PC-3 (cell line): ENCODE measurements at regions not wholly inside any gene's neighbourhood (a gene's known extent, or its start where the extent isn't known, plus 50 kb on each side); places are given as distances from the start of the nearest gene placed in this dataset.

Source experiments
- ATAC-seq: fragments of 200-7000 bp; cut with Tn5 transposase; 2 replicates; pipeline ENCODE4 v1.9.1; 2020; ENCODE audit warnings: mild to moderate bottlenecking, moderate library complexity
- BruUV-seq: library from RNA; stranded (reverse); fragments of 400-500 nt; replicated peaks from 2 replicates; lab custom pipeline; 2021; lab: Mats Ljungman, UMichigan
- CTCF ChIA-PET: fragments of 300-600 bp; sonication (Branson Sonifier 250); formaldehyde crosslinking; loops from one replicate; lab custom pipeline; 2022; ENCODE audit warnings: antibody characterized with exemption; lab: Charles Lee
- POLR2A ChIA-PET: fragments of 300-600 bp; sonication (Branson Sonifier 250); formaldehyde crosslinking; loops from one replicate; lab custom pipeline; 2022; ENCODE audit warnings: antibody characterized with exemption; ENCODE audit not compliant: unreplicated experiment; lab: Charles Lee
- DNase-seq: peaks from one replicate; pipeline ENCODE4 v3.0.0-alpha.2; 2015
- H2AFZ ChIP-seq: fragments of 300-600 bp; sonication (generic); 2 replicates; pipeline ENCODE4 v1.6.0; 2016; ENCODE audit warnings: antibody characterized with exemption, low read length
- H3F3A ChIP-seq: fragments of 300-600 bp; sonication (generic); one replicate; pipeline ENCODE4 v1.6.0; 2017; ENCODE audit warnings: antibody characterized with exemption, low read length, control low read depth, mild to moderate bottlenecking; ENCODE audit not compliant: unreplicated experiment
- H3K27ac ChIP-seq: fragments of 300-600 bp; sonication (generic); 2 replicates; pipeline ENCODE4 v1.5.1; 2016; ENCODE audit warnings: mild to moderate bottlenecking, low read length
- H3K27me3 ChIP-seq: fragments of 300-600 bp; sonication (generic); 2 replicates; pipeline ENCODE4 v1.6.1; 2016; ENCODE audit warnings: low read length, mixed read lengths
- H3K36me3 ChIP-seq: fragments of 300-600 bp; sonication (generic); 2 replicates; pipeline ENCODE4 v1.6.1; 2016; ENCODE audit warnings: low read depth, mixed run types, low read length, mixed read lengths
- H3K4me1 ChIP-seq: fragments of 300-600 bp; sonication (generic); 2 replicates; pipeline ENCODE4 v1.5.1; 2016; ENCODE audit warnings: low read length; ENCODE audit not compliant: insufficient read depth
- H3K4me2 ChIP-seq: fragments of 300-600 bp; sonication (generic); 2 replicates; pipeline ENCODE4 v1.6.0; 2016; ENCODE audit warnings: low read length
- H3K4me3 ChIP-seq: fragments of 300-600 bp; sonication (generic); 2 replicates; pipeline ENCODE4 v1.5.1; 2016; ENCODE audit warnings: mild to moderate bottlenecking, low read length, mixed read lengths
- H3K79me2 ChIP-seq: fragments of 300-600 bp; sonication (generic); 2 replicates; pipeline ENCODE4 v1.6.1; 2017; ENCODE audit warnings: low read length, mixed read lengths
- H3K9ac ChIP-seq: fragments of 300-600 bp; sonication (generic); 2 replicates; pipeline ENCODE4 v1.6.0; 2016; ENCODE audit warnings: mild to moderate bottlenecking, low read length
- H3K9me2 ChIP-seq: fragments of 300-600 bp; sonication (generic); replicated peaks from 2 replicates; pipeline ENCODE4 v1.6.1; 2016; ENCODE audit warnings: mixed run types, low read length, mixed read lengths
- H3K9me3 ChIP-seq: fragments of 300-600 bp; sonication (generic); 2 replicates; pipeline ENCODE4 v1.6.1; 2016; ENCODE audit warnings: low read length, mixed read lengths
- H4K20me1 ChIP-seq: fragments of 300-600 bp; sonication (generic); 2 replicates; pipeline ENCODE4 v1.6.1; 2016; ENCODE audit warnings: low read length, mixed read lengths
- CTCF ChIP-seq: fragments of 300-600 bp; sonication (generic); conservative IDR thresholded peaks from 2 replicates; pipeline ENCODE4 v1.5.1; 2017; ENCODE audit warnings: antibody characterized with exemption, low read depth, mild to moderate bottlenecking, low read length
- EZH2 ChIP-seq: fragments of 300-600 bp; sonication (generic); IDR thresholded peaks from one replicate; pipeline ENCODE4 v1.6.1; 2017; ENCODE audit warnings: antibody characterized with exemption, mild to moderate bottlenecking, low read length; ENCODE audit not compliant: unreplicated experiment
- EZH2phosphoT487 ChIP-seq: fragments of 300-600 bp; sonication (generic); IDR thresholded peaks from 2 replicates; pipeline ENCODE4 v1.6.1; 2018; ENCODE audit warnings: mild to moderate bottlenecking, antibody characterized with exemption, low read length, borderline replicate concordance
- intact Hi-C: fragments of 100-400 bp; cut with micrococcal nuclease; formaldehyde crosslinking; loops from 2 replicates; pipeline ENCODE4 v1.9.0; 2023

GRCh38 chr4:8790749-8791148 lies 80.9 kb downstream of the HMX1 start:
- no peak for TF ChIP-seq CTCF
- no peak for TF ChIP-seq EZH2phosphoT487
- TF ChIP-seq EZH2, result no peak
- H3K36me3 ChIP-seq, result no peaks in the 10 kb centered on the region
- H3K9ac ChIP-seq, result no peak overlapping the region
- ChIA-PET CTCF (no interaction called here), POLR2A (no interaction called here)
- H3F3A ChIP-seq, result no peaks in the 10 kb centered on the region
- intact Hi-C loops, result no loop called here
- H3K9me2 ChIP-seq, result no peaks in the 10 kb centered on the region
- no TSS peak for BruUV-seq
- H3K27me3 ChIP-seq, result peaks cover 10% of the 10 kb centered on the region
- no peaks in the 10 kb centered on the region for H4K20me1 ChIP-seq
- no peaks in the 10 kb centered on the region for H3K9me3 ChIP-seq
- H2AFZ ChIP-seq, result no peak overlapping the region
- no peak overlapping the region for H3K27ac ChIP-seq
- no peaks in the 10 kb centered on the region for H3K4me1 ChIP-seq
- DNase-seq, result no peak
- no peaks in the 10 kb centered on the region for H3K79me2 ChIP-seq
- ATAC-seq, result no peak
- no peak overlapping the region for H3K4me2 ChIP-seq
- H3K4me3 ChIP-seq, result no peak overlapping the region

DNA sequence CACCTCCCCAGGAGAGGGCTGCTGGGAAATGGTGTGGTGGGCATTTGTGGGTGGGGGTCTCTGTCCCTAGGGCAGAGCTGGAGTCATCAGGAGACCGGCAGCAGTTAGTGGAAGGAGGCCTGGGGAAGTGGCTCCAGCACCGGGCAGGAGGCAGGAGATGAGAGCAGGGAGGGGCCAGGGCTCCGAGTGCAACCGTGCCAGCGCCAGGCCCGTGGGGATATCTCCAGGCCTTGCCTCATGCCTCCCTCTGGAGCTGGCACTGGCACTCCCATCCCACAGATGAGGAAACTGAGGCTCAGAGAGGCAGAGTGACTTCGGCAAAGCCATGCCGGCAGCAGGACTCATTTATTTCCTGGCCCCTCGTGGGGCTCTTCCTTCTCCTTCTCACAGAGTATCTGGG lies 83.5 kb downstream of the HMX1 start:
- BruUV-seq, result no TSS peak
- Histone ChIP-seq H3K9ac (no peak overlapping the region), H3K36me3 (no peaks in the 10 kb centered on the region), H3K9me3 (no peaks in the 10 kb centered on the region), H3K4me3 (no peak overlapping the region), H2AFZ (no peak overlapping the region), H3K27me3 (peaks cover 10% of the 10 kb centered on the region), H3K9me2 (no peaks in the 10 kb centered on the region), H3K4me1 (no peaks in the 10 kb centered on the region), H3K4me2 (no peak overlapping the region), H3K79me2 (no peaks in the 10 kb centered on the region), H3F3A (no peaks in the 10 kb centered on the region), H4K20me1 (no peaks in the 10 kb centered on the region), H3K27ac (no peak overlapping the region)
- ChIA-PET POLR2A (no interaction called here), CTCF (no interaction called here)
- DNase-seq (no peak), ATAC-seq (no peak)
- TF ChIP-seq EZH2 (no peak), CTCF (no peak), EZH2phosphoT487 (no peak)
- intact Hi-C loops, result no loop called here

GRCh38 chr4:8786166-8786565 lies 85.5 kb downstream of the HMX1 start:
- no peaks in the 10 kb centered on the region for H3K4me1 ChIP-seq
- no TSS peak for BruUV-seq
- H2AFZ ChIP-seq, result no peak overlapping the region
- H3K4me2 ChIP-seq, result no peak overlapping the region
- peaks cover 10% of the 10 kb centered on the region for H3K27me3 ChIP-seq
- no peak overlapping the region for H3K9ac ChIP-seq
- DNase-seq (no peak), ATAC-seq (no peak)
- no peak for TF ChIP-seq EZH2phosphoT487
- no peak for TF ChIP-seq EZH2
- TF ChIP-seq CTCF, result no peak
- H3K79me2 ChIP-seq, result no peaks in the 10 kb centered on the region
- CTCF ChIA-PET, result no interaction called here
- no peaks in the 10 kb centered on the region for H3K9me2 ChIP-seq
- H3K9me3 ChIP-seq, result no peaks in the 10 kb centered on the region
- no peak overlapping the region for H3K4me3 ChIP-seq
- POLR2A ChIA-PET, result no interaction called here
- H4K20me1 ChIP-seq, result no peaks in the 10 kb centered on the region
- H3K36me3 ChIP-seq, result no peaks in the 10 kb centered on the region
- H3K27ac ChIP-seq, result no peak overlapping the region
- intact Hi-C loops, result no loop called here
- H3F3A ChIP-seq, result no peaks in the 10 kb centered on the region
